GM23338 (cell line): ENCODE measurements at regions not wholly inside any gene's neighbourhood (a gene's known extent, or its start where the extent isn't known, plus 50 kb on each side); places are given as distances from the start of the nearest gene placed in this dataset.

ENCODE experiments used
- ATAC-seq: fragments of 200-7000 bp; cut with Tn5 transposase; 3 replicates; pipeline ENCODE4 v1.9.1; 2020
- DNase-seq: peaks from one replicate; pipeline ENCODE4 v3.0.0-alpha.2; 2015; ENCODE audit warnings: low spot score
- H2AFZ ChIP-seq: fragments of 200-600 bp; sonication (generic); 2 replicates; pipeline ENCODE4 v1.8.0; 2016; ENCODE audit warnings: antibody characterized with exemption, mild to moderate bottlenecking, moderate library complexity
- H3F3A ChIP-seq: fragments of 200-600 bp; sonication (generic); replicated peaks from 2 replicates; pipeline ENCODE4 v1.8.0; 2017; ENCODE audit warnings: antibody characterized with exemption, mixed run types, low read depth
- H3K27ac ChIP-seq: fragments of 200-600 bp; sonication (generic); 2 replicates; pipeline ENCODE4 v1.6.1; 2016; ENCODE audit warnings: low read depth
- H3K27me3 ChIP-seq: fragments of 200-600 bp; sonication (generic); 2 replicates; pipeline ENCODE4 v1.8.0; 2016; ENCODE audit warnings: mild to moderate bottlenecking, mixed run types, moderate library complexity; ENCODE audit not compliant: insufficient read depth
- H3K36me3 ChIP-seq: fragments of 200-600 bp; sonication (generic); 2 replicates; pipeline ENCODE4 v1.8.0; 2016; ENCODE audit warnings: mild to moderate bottlenecking; ENCODE audit not compliant: insufficient read depth
- H3K4me1 ChIP-seq: fragments of 200-600 bp; sonication (generic); 2 replicates; pipeline ENCODE4 v1.8.0; 2016; ENCODE audit warnings: mild to moderate bottlenecking, moderate library complexity; ENCODE audit not compliant: insufficient read depth
- H3K4me2 ChIP-seq: fragments of 200-600 bp; sonication (generic); 2 replicates; pipeline ENCODE4 v1.7.1; 2017; ENCODE audit warnings: mixed run types
- H3K4me3 ChIP-seq: fragments of 200-600 bp; sonication (generic); 2 replicates; pipeline ENCODE4 v1.6.1; 2016; ENCODE audit warnings: mixed run types
- H3K79me2 ChIP-seq: fragments of 200-600 bp; sonication (generic); replicated peaks from 2 replicates; pipeline ENCODE4 v1.8.0; 2017; ENCODE audit warnings: mild to moderate bottlenecking; ENCODE audit not compliant: insufficient read depth
- H3K9me2 ChIP-seq: fragments of 200-600 bp; sonication (generic); 2 replicates; pipeline ENCODE4 v1.8.0; 2017; ENCODE audit not compliant: insufficient read depth
- H4K20me1 ChIP-seq: fragments of 200-600 bp; sonication (generic); replicated peaks from 2 replicates; pipeline ENCODE4 v1.8.0; 2017; ENCODE audit warnings: mild to moderate bottlenecking; ENCODE audit not compliant: insufficient read depth
- H3K27ac Mint-ChIP-seq: 2 replicates; pipeline ENCODE4 v1.8.0; 2020; ENCODE audit warnings: inconsistent platforms, mild to moderate bottlenecking, moderate library complexity, mixed read lengths
- H3K27me3 Mint-ChIP-seq: 3 replicates; pipeline ENCODE4 v1.8.0; 2022; ENCODE audit warnings: low read depth, mild to moderate bottlenecking, moderate library complexity, mixed read lengths, inconsistent platforms; ENCODE audit not compliant: insufficient read depth, poor library complexity
- H3K36me3 Mint-ChIP-seq: 3 replicates; pipeline ENCODE4 v1.8.0; 2021; ENCODE audit warnings: low read depth, mild to moderate bottlenecking, inconsistent platforms, moderate library complexity, mixed read lengths
- H3K4me1 Mint-ChIP-seq: 3 replicates; pipeline ENCODE4 v1.8.0; 2020; ENCODE audit warnings: mild to moderate bottlenecking, inconsistent platforms, mixed read lengths
- H3K4me3 Mint-ChIP-seq: 3 replicates; pipeline ENCODE4 v1.8.0; 2021; ENCODE audit warnings: moderate library complexity, mild to moderate bottlenecking, inconsistent platforms, mixed read lengths
- H3K9me3 Mint-ChIP-seq: 3 replicates; pipeline ENCODE4 v1.8.0; 2020; ENCODE audit warnings: moderate library complexity, mild to moderate bottlenecking, inconsistent platforms, mixed read lengths
- CREB1 ChIP-seq: fragments of 250-450 bp; sonication (Bioruptor Pico); IDR thresholded peaks from 2 replicates; pipeline ENCODE4 v1.5.0; 2020; ENCODE audit warnings: low read depth, mild to moderate bottlenecking, moderate library complexity
- JUNB ChIP-seq: IDR thresholded peaks from one replicate; pipeline ENCODE4 v1.6.1; 2016; ENCODE audit warnings: antibody characterized with exemption; ENCODE audit not compliant: unreplicated experiment
- NANOG ChIP-seq: IDR thresholded peaks from 2 replicates; pipeline ENCODE4 v1.6.1; 2016; ENCODE audit warnings: antibody characterized with exemption, borderline replicate concordance
- STAT1 ChIP-seq: IDR thresholded peaks from one replicate; pipeline ENCODE4 v1.6.1; 2016; ENCODE audit warnings: antibody characterized with exemption; ENCODE audit not compliant: unreplicated experiment
- TF ChIP-seq, protein P1 (sequence below), 2 experiments: fragments of 200-600 bp in 1 of 2; sonication (generic) in 1 of 2; conservative IDR thresholded peaks; 2 replicates each; pipeline versions ENCODE4 v1.5.1 to v1.6.1; 2016 to 2017; ENCODE audit warnings: antibody characterized with exemption in 2 of 2, low read depth in 2 of 2, mild to moderate bottlenecking in 2 of 2, moderate library complexity in 1 of 2
- TF ChIP-seq, protein P2 (sequence below): IDR thresholded peaks from 2 replicates; pipeline ENCODE4 v1.6.1; 2016; ENCODE audit warnings: antibody characterized with exemption
- TF ChIP-seq, protein P3 (sequence below): IDR thresholded peaks from one replicate; pipeline ENCODE4 v1.6.1; 2018; ENCODE audit warnings: antibody characterized with exemption; ENCODE audit not compliant: unreplicated experiment

DNA sequence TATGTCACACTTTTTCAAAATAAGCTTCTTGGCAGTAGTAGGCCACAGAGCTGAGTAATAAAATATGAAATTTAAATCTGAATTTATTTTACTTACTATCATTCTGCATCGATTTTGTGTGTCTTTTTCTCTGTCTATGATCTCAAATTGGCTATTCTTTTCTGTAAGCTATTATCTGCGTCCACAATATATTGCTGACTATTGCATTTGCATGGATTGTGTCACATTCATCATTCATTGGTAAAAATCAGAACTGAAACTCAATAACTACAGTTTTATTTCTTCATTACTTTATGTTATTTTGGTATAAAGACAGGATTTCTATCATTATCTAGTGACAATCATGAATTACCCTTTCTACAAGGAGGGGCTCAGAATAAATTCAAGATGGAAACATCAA, 154.8 kb upstream of the AGR3 start (continued):
- TF ChIP-seq, protein P1, sequence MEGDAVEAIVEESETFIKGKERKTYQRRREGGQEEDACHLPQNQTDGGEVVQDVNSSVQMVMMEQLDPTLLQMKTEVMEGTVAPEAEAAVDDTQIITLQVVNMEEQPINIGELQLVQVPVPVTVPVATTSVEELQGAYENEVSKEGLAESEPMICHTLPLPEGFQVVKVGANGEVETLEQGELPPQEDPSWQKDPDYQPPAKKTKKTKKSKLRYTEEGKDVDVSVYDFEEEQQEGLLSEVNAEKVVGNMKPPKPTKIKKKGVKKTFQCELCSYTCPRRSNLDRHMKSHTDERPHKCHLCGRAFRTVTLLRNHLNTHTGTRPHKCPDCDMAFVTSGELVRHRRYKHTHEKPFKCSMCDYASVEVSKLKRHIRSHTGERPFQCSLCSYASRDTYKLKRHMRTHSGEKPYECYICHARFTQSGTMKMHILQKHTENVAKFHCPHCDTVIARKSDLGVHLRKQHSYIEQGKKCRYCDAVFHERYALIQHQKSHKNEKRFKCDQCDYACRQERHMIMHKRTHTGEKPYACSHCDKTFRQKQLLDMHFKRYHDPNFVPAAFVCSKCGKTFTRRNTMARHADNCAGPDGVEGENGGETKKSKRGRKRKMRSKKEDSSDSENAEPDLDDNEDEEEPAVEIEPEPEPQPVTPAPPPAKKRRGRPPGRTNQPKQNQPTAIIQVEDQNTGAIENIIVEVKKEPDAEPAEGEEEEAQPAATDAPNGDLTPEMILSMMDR (conservative IDR thresholded peaks at IDR 0.05; ENCODE audit: low read depth in 2 of 2), result no peak
- TF ChIP-seq STAT1 (no peak), CREB1 (CRISPR knock-in tag) (no peak), JUNB (no peak), NANOG (no peak)
- TF ChIP-seq, protein P2, sequence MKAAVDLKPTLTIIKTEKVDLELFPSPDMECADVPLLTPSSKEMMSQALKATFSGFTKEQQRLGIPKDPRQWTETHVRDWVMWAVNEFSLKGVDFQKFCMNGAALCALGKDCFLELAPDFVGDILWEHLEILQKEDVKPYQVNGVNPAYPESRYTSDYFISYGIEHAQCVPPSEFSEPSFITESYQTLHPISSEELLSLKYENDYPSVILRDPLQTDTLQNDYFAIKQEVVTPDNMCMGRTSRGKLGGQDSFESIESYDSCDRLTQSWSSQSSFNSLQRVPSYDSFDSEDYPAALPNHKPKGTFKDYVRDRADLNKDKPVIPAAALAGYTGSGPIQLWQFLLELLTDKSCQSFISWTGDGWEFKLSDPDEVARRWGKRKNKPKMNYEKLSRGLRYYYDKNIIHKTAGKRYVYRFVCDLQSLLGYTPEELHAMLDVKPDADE, result no peak
- TF ChIP-seq, protein P3, sequence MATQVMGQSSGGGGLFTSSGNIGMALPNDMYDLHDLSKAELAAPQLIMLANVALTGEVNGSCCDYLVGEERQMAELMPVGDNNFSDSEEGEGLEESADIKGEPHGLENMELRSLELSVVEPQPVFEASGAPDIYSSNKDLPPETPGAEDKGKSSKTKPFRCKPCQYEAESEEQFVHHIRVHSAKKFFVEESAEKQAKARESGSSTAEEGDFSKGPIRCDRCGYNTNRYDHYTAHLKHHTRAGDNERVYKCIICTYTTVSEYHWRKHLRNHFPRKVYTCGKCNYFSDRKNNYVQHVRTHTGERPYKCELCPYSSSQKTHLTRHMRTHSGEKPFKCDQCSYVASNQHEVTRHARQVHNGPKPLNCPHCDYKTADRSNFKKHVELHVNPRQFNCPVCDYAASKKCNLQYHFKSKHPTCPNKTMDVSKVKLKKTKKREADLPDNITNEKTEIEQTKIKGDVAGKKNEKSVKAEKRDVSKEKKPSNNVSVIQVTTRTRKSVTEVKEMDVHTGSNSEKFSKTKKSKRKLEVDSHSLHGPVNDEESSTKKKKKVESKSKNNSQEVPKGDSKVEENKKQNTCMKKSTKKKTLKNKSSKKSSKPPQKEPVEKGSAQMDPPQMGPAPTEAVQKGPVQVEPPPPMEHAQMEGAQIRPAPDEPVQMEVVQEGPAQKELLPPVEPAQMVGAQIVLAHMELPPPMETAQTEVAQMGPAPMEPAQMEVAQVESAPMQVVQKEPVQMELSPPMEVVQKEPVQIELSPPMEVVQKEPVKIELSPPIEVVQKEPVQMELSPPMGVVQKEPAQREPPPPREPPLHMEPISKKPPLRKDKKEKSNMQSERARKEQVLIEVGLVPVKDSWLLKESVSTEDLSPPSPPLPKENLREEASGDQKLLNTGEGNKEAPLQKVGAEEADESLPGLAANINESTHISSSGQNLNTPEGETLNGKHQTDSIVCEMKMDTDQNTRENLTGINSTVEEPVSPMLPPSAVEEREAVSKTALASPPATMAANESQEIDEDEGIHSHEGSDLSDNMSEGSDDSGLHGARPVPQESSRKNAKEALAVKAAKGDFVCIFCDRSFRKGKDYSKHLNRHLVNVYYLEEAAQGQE, result no peak

DNA sequence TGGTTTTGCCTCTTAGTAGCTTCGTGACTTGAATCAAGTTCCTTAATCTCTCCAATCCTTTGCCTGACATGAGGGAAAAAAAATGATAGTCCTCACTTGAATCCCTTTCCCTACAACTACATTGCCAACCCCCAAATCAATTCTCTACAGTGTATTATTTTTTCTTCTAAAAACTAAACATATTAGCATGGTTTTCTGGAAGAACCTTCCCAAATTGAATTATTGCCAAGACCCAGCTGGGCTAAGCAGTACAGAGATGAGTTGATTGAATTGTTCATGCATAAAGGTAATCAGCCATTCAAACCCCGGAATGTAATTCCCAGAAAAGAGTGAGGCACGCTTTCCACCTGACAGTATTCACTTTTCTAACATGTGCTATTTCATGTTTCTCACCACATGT, 155.6 kb upstream of the AGR3 start:
- no peak for TF ChIP-seq CREB1 (CRISPR knock-in tag)
- TF ChIP-seq, protein P2, result no peak
- Histone ChIP-seq H3K27ac (no peak overlapping the region), H3K36me3 (no peaks in the 10 kb centered on the region), H3K9me2 (no peaks in the 10 kb centered on the region), H3K4me1 (peaks cover 7% of the 10 kb centered on the region; the same call in 1 of the 2 replicates), H3K4me3 (no peak overlapping the region), H3K79me2 (no peaks in the 10 kb centered on the region), H2AFZ (no peak overlapping the region), H3K27me3 (no peaks in the 10 kb centered on the region), H4K20me1 (no peaks in the 10 kb centered on the region), H3K4me2 (no peak overlapping the region), H3F3A (no peaks in the 10 kb centered on the region)
- Mint-ChIP-seq H3K36me3 (no peaks in the 10 kb centered on the region), H3K27ac (no peak overlapping the region), H3K4me1 (peaks cover 6% of the 10 kb centered on the region; the same call in 2 of the 3 replicates), H3K27me3 (no peaks in the 10 kb centered on the region), H3K4me3 (no peak overlapping the region), H3K9me3 (no peaks in the 10 kb centered on the region)
- no peak for ATAC-seq
- DNase-seq, result no peak
